Endothelial cell of umbilical vein (primary cell): ENCODE measurements at regions not wholly inside any gene's neighbourhood (a gene's known extent, or its start where the extent isn't known, plus 50 kb on each side); places are given as distances from the start of the nearest gene placed in this dataset.

Experiments
- BruUV-seq: library from RNA; stranded (reverse); fragments of 400-500 nt; replicated peaks from 2 replicates; lab custom pipeline; 2021; lab: Mats Ljungman, UMichigan
- CTCF ChIA-PET: fragments of 300-600, 350-600 bp; sonication (Branson Sonifier 250); formaldehyde crosslinking; loops from one replicate; lab custom pipeline; 2021; ENCODE audit warnings: antibody characterized with exemption, inconsistent platforms; lab: Charles Lee
- POLR2A ChIA-PET: fragments of 300-600, 350-600 bp; sonication (Branson Sonifier 250); formaldehyde crosslinking; loops from one replicate; lab custom pipeline; 2021; ENCODE audit warnings: antibody characterized with exemption, inconsistent platforms; lab: Charles Lee
- DNase-seq: peaks from one replicate; pipeline ENCODE4 v3.0.0-alpha.2; 2011; ENCODE audit warnings: low read depth, low spot score
- FAIRE-seq: peaks from 2 replicates; lab custom pipeline; 2011; peaks lifted over from hg19 to GRCh38; lab: Jason Lieb, UNC
- H2AFZ ChIP-seq: 2 replicates; pipeline ENCODE4 v1.6.0; 2012; ENCODE audit warnings: low read depth, low read length, control low read depth, inconsistent platforms
- H3K27ac ChIP-seq: 2 replicates; pipeline ENCODE4 v1.5.1; 2011; ENCODE audit warnings: low read depth, mild to moderate bottlenecking, control low read depth, low read length, moderate library complexity; ENCODE audit not compliant: insufficient read depth
- H3K27me3 ChIP-seq, 2 experiments: 2 replicates each; pipeline versions ENCODE4 v1.6.0 to v1.6.1; 2011; ENCODE audit warnings: low read length in 2 of 2, mixed read lengths in 1 of 2; ENCODE audit not compliant: control insufficient read depth in 2 of 2, insufficient read depth in 2 of 2
- H3K36me3 ChIP-seq, 2 experiments: 2 replicates in 1 of 2; 3 replicates in 1 of 2; pipeline ENCODE4 v1.5.1; 2011; ENCODE audit warnings: low read length in 2 of 2, mild to moderate bottlenecking in 1 of 2, moderate library complexity in 1 of 2; ENCODE audit not compliant: control insufficient read depth in 2 of 2, insufficient read depth in 2 of 2; ENCODE audit errors: extremely low read depth in 1 of 2
- H3K4me1 ChIP-seq: 3 replicates; pipeline ENCODE4 v1.5.1; 2011; ENCODE audit warnings: mild to moderate bottlenecking, low read length; ENCODE audit not compliant: control insufficient read depth, insufficient read depth; ENCODE audit errors: extremely low read depth
- H3K4me2 ChIP-seq: 2 replicates; pipeline ENCODE4 v1.6.1; 2011; ENCODE audit warnings: low read length, control low read depth, mixed read lengths; ENCODE audit not compliant: insufficient read depth
- H3K4me3 ChIP-seq, 3 experiments: fragments of 200-600 bp in 1 of 3; sonication (generic), shearing (Covaris generic) in 1 of 3; replicated peaks in 1 of 3; 2 replicates each; pipeline ENCODE4 v1.5.1; 2011 to 2016; ENCODE audit warnings: control low read depth in 3 of 3, low read length in 3 of 3, mild to moderate bottlenecking in 2 of 3, inconsistent platforms in 1 of 3, low read depth in 1 of 3, moderate library complexity in 1 of 3; ENCODE audit not compliant: insufficient read depth in 1 of 3
- H3K79me2 ChIP-seq: 2 replicates; pipeline ENCODE4 v1.6.0; 2012; ENCODE audit warnings: low read length, inconsistent platforms; ENCODE audit not compliant: control insufficient read depth, insufficient read depth
- H3K9ac ChIP-seq: replicated peaks from 2 replicates; pipeline ENCODE3; 2011; ENCODE audit warnings: low read length, control low read depth; ENCODE audit not compliant: insufficient read depth; ENCODE audit errors: extremely low read depth
- H3K9me1 ChIP-seq: replicated peaks from 3 replicates; pipeline ENCODE4 v1.6.0; 2011; ENCODE audit warnings: mild to moderate bottlenecking, low read length; ENCODE audit not compliant: control insufficient read depth, insufficient read depth; ENCODE audit errors: extremely low read depth
- H3K9me3 ChIP-seq: replicated peaks from 2 replicates; pipeline ENCODE4 v1.5.1; 2012; ENCODE audit warnings: low read length, inconsistent platforms; ENCODE audit not compliant: control insufficient read depth, insufficient read depth
- H4K20me1 ChIP-seq: replicated peaks from 2 replicates; pipeline ENCODE3; 2011; ENCODE audit warnings: mild to moderate bottlenecking, low read length; ENCODE audit not compliant: control insufficient read depth, insufficient read depth; ENCODE audit errors: extremely low read depth
- CTCF ChIP-seq, 2 donors: IDR thresholded peaks; 1 replicate in 1 of 2; 2 replicates in 1 of 2; pipeline ENCODE4 v1.5.1; 2011; ENCODE audit warnings: low read length in 2 of 2, mild to moderate bottlenecking in 2 of 2, moderate library complexity in 2 of 2, control low read depth in 1 of 2, inconsistent platforms in 1 of 2, low read depth in 1 of 2; ENCODE audit not compliant: insufficient read depth in 1 of 2; ENCODE audit errors: extremely low read depth in 1 of 2
- EZH2 ChIP-seq: IDR thresholded peaks from 2 replicates; pipeline ENCODE4 v1.6.1; 2012; ENCODE audit warnings: borderline replicate concordance, low read depth, mild to moderate bottlenecking, moderate library complexity, low read length, inconsistent platforms; ENCODE audit not compliant: severe bottlenecking
- FOS ChIP-seq: IDR thresholded peaks from 2 replicates; pipeline ENCODE4 v1.6.1; 2011; ENCODE audit warnings: mild to moderate bottlenecking, low read length, moderate library complexity, borderline replicate concordance; ENCODE audit not compliant: insufficient read depth
- GATA2 ChIP-seq: IDR thresholded peaks from 2 replicates; pipeline ENCODE4 v1.7.0; 2011; ENCODE audit warnings: low read depth, mild to moderate bottlenecking, moderate library complexity, mixed read lengths, low read length; ENCODE audit not compliant: insufficient read length, insufficient read depth
- JUN ChIP-seq: IDR thresholded peaks from 2 replicates; pipeline ENCODE4 v1.6.1; 2011; ENCODE audit warnings: borderline replicate concordance, low read depth; ENCODE audit not compliant: insufficient read length, insufficient read depth
- MAX ChIP-seq: IDR thresholded peaks from 2 replicates; pipeline ENCODE4 v1.6.1; 2011; ENCODE audit not compliant: insufficient read depth, insufficient read length
- MYC ChIP-seq: IDR thresholded peaks from one replicate; pipeline ENCODE4 v1.6.1; 2011; ENCODE audit warnings: mild to moderate bottlenecking, low read depth, low read length
- POLR2A ChIP-seq: IDR thresholded peaks from 2 replicates; pipeline ENCODE4 v1.6.1; 2012; ENCODE audit warnings: low read depth, mild to moderate bottlenecking, control low read depth, low read length
- POLR2AphosphoS5 ChIP-seq: IDR thresholded peaks from 2 replicates; pipeline ENCODE4 v1.6.1; 2012; ENCODE audit warnings: low read depth, mild to moderate bottlenecking, control low read depth, low read length, moderate library complexity; ENCODE audit not compliant: insufficient read depth
- dilution Hi-C: fragments of 300-500 bp; cut with MboI; formaldehyde crosslinking; loops from one replicate; pipeline ENCODE4 v1.15.0; 2019; ENCODE audit warnings: low sequenced_read_pairs; ENCODE audit not compliant: extremely low pct_ligation_motif_present
- intact Hi-C: fragments of 100-400 bp; cut with micrococcal nuclease; formaldehyde crosslinking; loops from one replicate; pipeline ENCODE4 v1.10.0; 2022

- CTCF ChIA-PET: no interaction called here
- DNase-seq (no peak), FAIRE-seq (no peak)
- intact Hi-C loops (no loop called here), dilution Hi-C loops (no loop called here)
- Histone ChIP-seq H3K9me3 (peaks cover 2% of the 10 kb centered on the region), H3K4me3 (no peak overlapping the region), H3K27me3 (no peaks in the 10 kb centered on the region), H2AFZ (no peak overlapping the region), H3K79me2 (no peaks in the 10 kb centered on the region), H3K9me1 (no peaks in the 10 kb centered on the region), H3K4me2 (no peak overlapping the region), H3K36me3 (no peaks in the 10 kb centered on the region), H3K4me1 (no peaks in the 10 kb centered on the region), H4K20me1 (no peaks in the 10 kb centered on the region), H3K9ac (no peak overlapping the region), H3K27ac (no peak overlapping the region)
- POLR2A ChIA-PET: no interaction called here
- no TSS peak for BruUV-seq
- TF ChIP-seq MAX (no peak), JUN (no peak), EZH2 (no peak), CTCF (IDR thresholded peaks at IDR 0.05; ENCODE audit: extremely low read depth in 1 of 2, insufficient read depth in 1 of 2, low read depth in 1 of 2, low read length in 2 of 2) (no peak), MYC (no peak), POLR2AphosphoS5 (no peak), GATA2 (no peak), POLR2A (no peak), FOS (no peak)
These were observed 306.0 kb upstream of the CDH8 start for GRCh38 chr16:62342216-62342615.
